GM18861 (cell line): ENCODE measurements at regions not wholly inside any gene's neighbourhood (a gene's known extent, or its start where the extent isn't known, plus 50 kb on each side); places are given as distances from the start of the nearest gene placed in this dataset.

Source experiments
- ATAC-seq: cut with Tn5 transposase; IDR thresholded peaks from one replicate; pipeline ENCODE4 v1.9.1; 2021; ENCODE audit not compliant: unreplicated experiment

DNA sequence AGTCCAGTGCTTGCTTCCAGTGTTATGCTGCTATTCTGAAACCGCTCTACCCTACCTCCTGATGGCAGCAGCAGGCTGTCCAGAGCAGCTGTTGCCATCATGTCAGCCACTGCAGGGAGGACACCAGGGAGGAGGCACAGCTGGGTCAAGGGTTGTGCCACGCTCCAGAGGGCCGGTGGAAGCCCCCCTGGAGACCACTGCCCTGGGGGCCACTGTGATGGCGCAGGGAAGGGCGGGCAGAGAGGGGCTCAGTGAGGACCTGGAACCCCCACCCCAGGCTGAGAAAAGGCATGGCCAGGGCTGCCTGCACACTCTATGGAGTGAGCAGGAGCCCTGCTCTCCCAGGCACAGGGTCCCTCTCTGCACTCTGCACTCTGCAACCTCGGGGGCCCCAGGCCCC lies 271.3 kb upstream of the BTBD3 start:
- ATAC-seq: no peak

DNA sequence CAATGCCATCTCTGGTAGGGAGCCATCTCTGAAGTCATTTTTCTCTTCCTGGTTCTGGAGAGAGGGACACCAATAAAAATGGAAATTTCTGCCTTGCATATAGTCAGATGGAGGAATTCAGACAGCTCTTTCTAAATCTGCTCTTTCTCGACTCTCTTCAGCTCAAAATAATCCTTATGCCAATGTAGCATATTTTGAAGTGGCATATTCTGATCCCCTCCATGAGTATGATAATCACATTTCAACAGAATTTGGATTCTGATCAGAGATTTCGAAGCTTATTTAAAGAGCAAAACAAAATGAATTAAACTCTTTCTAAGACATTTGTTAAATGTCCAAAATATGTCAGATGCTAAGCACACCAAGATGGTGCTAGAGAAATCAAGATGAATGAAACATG lies 267.1 kb upstream of the BTBD3 start:
- no peak for ATAC-seq

DNA sequence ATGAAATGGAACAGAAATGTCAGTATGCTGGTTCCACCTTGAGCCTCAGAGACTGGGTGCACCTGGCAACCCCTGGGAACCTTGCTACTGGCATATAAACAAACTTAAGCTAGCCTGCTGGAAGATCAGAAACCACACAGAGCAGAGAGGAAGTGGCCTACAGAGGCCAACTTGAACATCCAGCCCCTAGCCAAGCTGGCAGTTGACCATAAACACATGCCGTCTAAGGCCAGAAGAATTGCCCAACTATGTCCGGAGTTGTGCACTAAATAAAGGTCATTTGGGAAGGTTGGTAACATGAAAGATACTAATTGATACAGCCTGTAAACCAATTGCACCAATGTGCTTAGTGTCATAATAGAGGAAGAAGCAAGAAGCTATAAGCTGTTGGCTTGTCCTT lies 266.6 kb upstream of the BTBD3 start:
- ATAC-seq: no peak

- ATAC-seq: no peak
Observed at GRCh38 chr20:11651647-11652046, 266.0 kb upstream of the BTBD3 start.

- ATAC-seq: no peak
Observed at GRCh38 chr20:11652128-11652527, 265.6 kb upstream of the BTBD3 start.

GRCh38 chr20:11654766-11655165 lies 262.9 kb upstream of the BTBD3 start:
- ATAC-seq: no peak

GRCh38 chr20:11660673-11661072 lies 257.0 kb upstream of the BTBD3 start:
- ATAC-seq: no peak

- no peak for ATAC-seq
Observed at GRCh38 chr20:11671015-11671511, 246.6 kb upstream of the BTBD3 start.

DNA sequence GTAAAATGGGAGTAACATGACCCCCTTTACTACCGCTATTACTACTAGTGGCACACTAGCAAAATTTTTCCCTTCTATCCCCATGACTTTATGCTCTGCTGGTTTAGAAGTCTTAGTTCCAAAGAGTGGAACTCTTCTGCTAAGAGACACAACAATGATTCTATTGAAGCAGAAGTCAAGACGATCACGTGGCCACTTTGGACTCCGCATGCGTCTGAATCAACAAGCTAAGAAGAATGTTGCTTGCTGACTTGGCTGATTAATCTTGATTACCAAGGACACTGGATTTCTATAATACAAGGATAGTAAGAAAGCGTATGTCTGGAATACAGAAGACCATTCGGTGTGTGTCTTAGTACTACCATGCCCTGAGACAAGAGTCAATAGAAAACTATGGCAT lies 244.7 kb upstream of the BTBD3 start:
- ATAC-seq: no peak

DNA sequence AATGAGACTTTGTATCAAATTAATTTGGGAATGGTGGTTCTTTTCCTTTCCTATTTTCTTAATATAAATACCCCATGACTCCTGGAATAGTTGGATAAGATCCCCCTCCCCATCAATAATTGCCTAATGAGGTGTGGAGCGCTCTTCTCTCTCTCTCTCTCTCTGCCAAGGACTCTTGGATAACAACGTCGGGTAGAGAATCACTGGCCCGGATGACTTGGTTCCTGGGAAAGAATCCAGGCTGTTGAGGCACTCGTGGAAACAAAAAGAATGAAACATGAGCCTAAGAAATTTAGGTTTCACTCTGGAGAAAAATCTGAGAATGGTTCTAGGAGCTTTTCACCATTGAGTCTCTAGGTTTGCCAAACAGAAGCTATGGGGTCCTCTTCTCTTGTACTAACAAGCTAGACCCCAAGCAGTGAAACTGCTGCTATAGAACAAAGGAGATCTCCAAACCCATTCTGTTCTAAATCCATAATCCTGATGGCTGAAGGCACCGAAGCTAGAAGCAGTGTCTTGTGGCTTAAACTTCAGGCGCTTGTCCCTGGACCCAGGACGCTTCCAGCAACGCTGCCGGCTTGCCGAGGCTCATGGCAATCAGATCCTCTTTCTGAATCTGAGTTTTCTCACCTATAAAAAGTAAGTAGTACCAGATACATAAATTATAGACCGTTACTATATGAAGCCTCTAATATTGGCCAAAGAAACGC lies 241.6 kb upstream of the BTBD3 start:
- ATAC-seq: no peak

GRCh38 chr20:11676630-11677287 lies 240.9 kb upstream of the BTBD3 start:
- no peak for ATAC-seq

- no peak for ATAC-seq
Observed at GRCh38 chr20:11677428-11677827, 240.3 kb upstream of the BTBD3 start.

DNA sequence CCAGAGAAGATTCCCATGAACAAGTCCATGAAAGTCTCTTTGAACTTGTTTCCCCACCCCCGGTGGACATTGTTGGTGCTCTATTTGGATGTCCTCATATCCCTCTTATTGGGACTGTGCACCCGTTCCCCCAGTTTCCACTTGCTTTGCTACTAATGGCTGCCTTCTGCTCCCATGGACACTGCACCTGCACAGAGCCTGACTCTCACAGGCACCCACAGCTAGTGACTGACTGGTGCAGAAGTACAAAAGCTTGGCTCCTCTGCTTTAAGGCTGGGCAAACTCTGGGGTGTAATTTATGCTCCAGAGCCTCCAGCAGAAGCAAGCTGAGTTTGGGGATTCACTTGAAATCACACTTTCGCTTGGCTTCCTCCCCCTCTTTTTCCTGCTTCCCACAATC lies 239.9 kb upstream of the BTBD3 start:
- ATAC-seq: no peak

- ATAC-seq: no peak
Observed at GRCh38 chr20:11682285-11682684, 235.4 kb upstream of the BTBD3 start.

- no peak for ATAC-seq
Observed at GRCh38 chr20:11686195-11686594, 231.5 kb upstream of the BTBD3 start.

DNA sequence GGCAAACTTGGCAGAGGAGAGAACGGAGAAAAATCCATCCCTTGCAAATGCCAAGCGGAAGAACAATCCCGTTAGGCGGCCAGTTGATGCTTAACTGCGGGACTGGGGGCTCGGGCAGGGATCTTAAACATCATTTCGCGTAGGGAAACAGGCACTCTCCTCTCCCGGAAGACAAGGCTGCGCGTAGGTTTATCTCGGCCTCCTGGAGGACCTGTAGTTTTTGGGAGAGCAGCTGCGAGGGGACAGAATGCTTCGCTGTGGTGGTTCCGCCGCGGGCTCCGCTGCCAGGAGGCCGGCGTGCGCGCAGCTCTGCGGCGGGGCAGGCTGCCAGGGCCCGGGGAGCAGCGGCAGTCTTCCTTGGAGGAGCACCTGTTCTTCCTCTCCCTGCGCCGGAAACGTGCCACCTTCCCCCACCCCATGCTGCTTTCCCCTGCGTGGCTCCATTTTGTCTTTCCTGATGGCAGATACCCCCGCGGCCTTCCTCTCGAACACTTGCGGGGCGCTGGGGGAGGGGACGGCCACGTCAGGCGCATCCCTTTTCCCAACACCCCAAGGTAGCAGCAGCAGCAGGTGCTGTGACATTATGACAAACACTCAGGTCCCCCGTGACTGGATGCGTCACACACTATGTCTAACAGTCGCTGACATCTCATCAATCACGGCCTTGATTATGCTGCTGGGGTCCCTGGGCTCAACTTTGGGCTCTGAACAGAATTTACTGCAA lies 230.7 kb upstream of the BTBD3 start:
- ATAC-seq: no peak

DNA sequence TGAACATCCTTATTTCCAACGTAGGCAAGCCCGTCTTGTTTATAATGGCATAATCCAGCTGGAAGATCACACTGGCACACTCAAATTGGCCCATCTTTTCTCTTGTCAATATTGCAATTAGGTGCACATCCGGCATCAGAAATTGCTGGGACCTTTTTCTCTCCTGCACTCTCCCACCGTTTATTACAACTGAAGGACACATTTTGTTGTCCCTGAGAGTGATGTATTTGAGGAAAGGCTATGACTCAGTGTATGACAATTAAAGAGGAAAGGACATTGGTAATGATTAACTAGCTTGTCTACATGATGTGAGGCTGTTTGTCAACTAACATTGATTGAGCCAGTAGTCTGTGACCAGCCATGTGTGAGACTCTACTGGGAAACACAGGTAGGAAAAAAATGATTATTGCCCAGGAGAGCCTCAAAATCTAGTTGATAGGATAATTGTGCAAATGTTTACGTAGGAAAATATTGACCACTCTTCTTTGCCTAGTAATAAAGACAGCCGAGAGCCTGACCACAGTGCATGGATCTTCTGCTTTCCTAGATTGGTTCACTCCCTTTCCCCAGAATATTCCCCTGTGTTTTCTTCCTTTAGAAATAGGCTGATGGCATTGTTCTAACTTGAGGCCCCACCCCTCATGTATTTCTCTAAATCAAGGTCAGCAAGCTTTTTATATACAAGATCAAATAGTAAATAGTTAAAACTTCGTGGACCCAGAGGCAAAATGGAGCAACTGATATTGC lies 230.0 kb upstream of the BTBD3 start:
- no peak for ATAC-seq

GRCh38 chr20:11689262-11689661 lies 228.4 kb upstream of the BTBD3 start:
- no peak for ATAC-seq

GRCh38 chr20:11691766-11692165 lies 225.9 kb upstream of the BTBD3 start:
- no peak for ATAC-seq

GRCh38 chr20:11692567-11692966 lies 225.1 kb upstream of the BTBD3 start:
- ATAC-seq: no peak

GRCh38 chr20:11694467-11694866 lies 223.2 kb upstream of the BTBD3 start:
- ATAC-seq: no peak
